Skin of body (tissue), 1 donor: ENCODE measurements at regions not wholly inside any gene's neighbourhood (a gene's known extent, or its start where the extent isn't known, plus 50 kb on each side); places are given as distances from the start of the nearest gene placed in this dataset.
"Not testable (repeated sequence)": the region's sequence is repeated elsewhere in the genome, so short reads cannot be mapped to it uniquely, and the experiment has no call there.

Source experiments
- DNase-seq: peaks from one replicate; lab custom pipeline; 2025; lab: John Stamatoyannopoulos, UW

GRCh38 chr16:86252596-86252995 is 257.7 kb upstream of the FOXF1 start:
- DNase-seq, result no peak

DNA sequence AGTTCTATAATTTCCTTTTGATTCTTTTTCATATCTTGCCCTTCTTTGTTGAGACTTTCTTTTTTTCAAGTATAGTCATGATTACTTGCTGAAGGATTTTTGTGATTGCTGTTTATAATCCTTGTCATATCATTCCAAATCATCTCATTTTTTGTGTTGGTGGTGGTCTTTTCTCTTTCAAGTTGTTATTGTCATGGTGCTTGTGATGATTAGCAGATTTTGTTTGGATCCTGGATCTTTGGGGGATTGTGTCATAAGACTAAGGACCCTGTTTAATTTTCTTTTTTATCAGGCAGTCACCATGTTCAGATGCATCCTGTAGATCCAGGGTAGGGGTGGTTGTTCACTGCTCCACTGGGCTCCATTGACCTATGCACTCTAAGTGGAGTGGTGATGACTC is 254.4 kb upstream of the FOXF1 start:
- no peak for DNase-seq

DNA sequence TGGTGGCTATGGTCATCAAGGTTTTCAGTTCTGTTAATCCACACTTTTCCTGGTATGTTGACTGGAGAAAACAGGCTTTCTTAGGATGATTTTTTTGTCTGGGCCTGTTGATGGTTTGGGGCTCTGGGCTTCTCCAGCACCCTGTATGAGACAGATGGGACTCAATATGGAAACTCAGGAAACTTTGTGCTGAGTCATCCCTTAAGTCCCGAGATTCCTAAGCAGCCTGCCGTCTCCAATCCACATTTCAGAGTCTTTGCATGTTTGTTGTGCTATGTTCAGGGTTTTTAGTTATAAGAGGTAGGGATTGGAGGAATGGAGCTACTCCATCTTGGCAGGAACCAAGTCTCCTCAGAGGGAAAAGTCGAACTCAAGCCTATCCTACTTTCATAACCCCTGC is 253.3 kb upstream of the FOXF1 start:
- DNase-seq, result no peak

GRCh38 chr16:86257546-86257945 is 252.8 kb upstream of the FOXF1 start:
- no peak for DNase-seq

DNA sequence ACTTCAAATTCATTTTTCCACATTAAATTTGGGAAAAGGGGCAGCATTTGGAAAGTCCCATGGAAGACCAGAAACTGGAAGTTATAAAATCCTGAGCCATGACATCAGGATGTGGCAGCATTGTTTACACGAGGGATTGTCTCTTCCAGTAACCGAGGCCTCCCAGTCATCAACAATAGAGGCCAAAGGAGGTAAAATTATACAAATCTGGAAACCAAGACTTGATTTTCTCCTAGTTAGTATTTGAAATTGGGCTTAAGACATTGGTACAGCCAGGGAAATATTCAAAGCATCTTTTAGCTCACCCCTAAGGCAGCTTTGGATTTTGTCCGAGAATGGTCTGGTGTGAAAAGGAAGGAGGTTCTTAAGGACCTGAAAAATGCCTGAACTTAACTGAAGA is 251.6 kb upstream of the FOXF1 start:
- no peak for DNase-seq

DNA sequence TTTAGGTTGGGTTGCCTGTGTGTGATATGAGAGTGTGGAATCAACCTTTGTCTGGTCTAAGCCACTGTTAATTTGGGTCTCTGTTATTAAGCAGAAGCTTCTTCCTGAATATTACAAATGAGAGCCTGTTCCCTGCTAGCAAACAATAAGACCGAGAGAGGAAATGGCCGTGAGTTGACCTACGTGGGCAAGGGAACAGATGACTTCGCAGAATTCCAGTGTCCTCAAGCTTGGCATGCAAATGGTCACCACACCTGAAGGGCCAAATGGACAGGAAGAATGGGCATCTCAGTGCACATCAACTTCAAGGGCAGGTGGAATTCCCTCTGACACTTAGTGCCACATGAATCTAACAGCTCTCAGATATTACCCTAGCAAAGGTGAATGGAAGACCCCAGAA is 250.8 kb upstream of the FOXF1 start:
- no peak for DNase-seq

GRCh38 chr16:86261379-86261778 is 248.9 kb upstream of the FOXF1 start:
- no peak for DNase-seq

- DNase-seq, result not testable (repeated sequence)
Measured at GRCh38 chr16:86267657-86268056, 242.7 kb upstream of the FOXF1 start.

- no peak for DNase-seq
Measured at GRCh38 chr16:86270696-86271095, 239.6 kb upstream of the FOXF1 start.

DNA sequence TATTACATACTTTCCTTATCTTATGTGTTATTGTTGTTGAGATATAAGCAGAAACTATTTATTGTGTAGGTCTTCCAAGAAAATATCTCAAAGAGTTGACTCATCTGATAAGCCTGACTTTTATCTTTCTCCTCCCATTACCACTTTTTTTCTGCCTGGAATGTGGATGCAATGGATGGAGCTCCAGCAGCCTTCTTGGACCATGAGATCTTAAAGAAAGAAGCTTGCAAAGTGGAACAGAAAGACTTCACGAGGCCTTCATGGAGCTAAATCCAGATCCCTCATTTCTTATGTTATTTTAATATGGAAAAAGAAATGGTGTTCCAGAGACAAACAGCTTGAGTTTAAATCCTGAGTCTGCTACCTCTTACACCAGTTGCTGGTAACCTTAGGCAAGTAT is 237.6 kb upstream of the FOXF1 start:
- DNase-seq, result no peak

GRCh38 chr16:86277221-86277620 is 233.1 kb upstream of the FOXF1 start:
- no peak for DNase-seq

GRCh38 chr16:86277859-86278258 is 232.5 kb upstream of the FOXF1 start:
- DNase-seq, result not testable (repeated sequence)

DNA sequence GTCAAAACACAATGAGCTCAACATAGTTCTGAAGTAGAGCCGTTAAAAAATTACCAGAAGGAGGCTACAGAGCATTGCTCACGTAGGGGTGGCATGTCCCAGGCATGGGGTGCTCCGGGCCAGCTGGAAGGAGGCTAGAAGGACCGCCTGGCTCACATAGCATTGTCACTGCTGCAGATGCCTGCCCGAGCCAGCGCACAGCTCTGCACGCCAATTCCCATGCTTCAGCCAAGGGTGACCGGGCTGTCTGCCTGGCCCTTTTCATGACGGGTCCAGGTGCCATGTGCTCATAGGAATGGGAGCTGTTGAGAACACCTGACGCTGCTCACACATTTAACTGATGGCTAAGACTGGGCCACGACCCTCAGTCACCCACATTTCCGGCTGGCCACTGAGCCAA is 228.9 kb upstream of the FOXF1 start:
- DNase-seq, result no peak

- no peak for DNase-seq
Measured at GRCh38 chr16:86283944-86284343, 226.4 kb upstream of the FOXF1 start.

DNA sequence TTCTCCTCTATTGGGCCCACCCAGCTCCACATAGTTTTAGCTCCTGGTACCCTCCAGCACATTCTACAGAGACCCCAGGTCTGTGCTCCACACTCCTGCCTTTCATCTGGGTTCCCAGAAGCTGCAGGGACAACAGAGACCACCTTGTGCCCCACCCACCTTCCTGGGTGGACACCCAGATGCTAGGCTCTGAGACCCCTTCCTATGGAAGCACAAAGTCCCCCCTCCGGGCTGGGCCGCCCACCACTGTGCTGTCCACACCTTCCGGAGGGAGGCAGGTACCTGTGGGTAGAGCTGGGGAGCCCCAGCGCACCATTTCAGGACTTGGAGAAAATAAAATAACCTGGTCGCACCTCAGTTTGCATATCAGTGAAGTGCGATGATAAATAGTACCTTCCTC is 224.9 kb upstream of the FOXF1 start:
- no peak for DNase-seq

DNA sequence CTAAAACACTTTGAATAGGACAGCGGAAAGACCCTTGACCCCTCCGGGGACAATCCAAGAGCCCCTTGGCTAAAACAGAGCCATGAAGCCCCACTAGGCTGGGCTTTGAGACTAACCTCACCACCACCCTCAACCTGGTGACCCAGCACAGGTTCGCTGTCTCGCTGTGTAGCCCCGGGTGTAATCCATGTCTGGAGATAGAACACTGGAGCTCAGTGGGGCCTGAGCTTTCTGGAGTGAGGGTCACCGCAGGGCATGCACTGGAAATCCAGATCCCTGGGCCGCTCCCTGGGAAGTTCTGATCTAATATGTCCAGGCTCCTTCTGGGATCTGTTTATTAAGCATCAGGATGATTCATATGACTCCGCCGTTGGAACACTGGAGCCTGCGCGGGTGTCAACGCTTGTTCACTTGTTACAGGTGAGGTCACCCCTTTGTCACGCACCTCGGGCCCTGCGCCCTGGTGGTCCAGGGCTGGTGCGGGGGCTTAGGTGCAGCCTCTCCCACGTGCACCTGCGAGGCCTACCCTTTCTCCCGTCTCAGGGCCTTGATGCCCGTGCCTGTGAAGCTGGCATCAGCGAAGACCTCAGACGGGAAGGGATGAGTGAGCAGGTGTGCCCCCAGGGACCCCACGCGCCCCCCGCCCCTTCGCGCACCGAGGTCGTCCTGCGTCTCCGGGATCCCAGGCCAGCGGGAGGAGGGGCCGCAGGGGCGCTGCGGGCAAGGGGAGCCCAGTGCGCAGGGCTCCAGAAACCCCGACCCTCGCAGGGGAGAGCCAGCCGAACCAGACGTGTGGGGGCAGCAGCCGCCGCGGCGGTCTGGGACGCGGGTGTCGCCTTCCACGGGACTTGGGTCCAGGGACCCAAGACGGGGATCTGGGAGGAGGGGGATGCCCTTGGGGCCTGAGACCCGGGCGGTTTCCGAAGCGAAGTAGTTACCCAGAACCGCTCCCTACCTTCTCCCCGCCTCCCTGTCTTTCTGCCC is 224.1 kb upstream of the FOXF1 start:
- no peak for DNase-seq

GRCh38 chr16:86286991-86287663 is 223.2 kb upstream of the FOXF1 start:
- no peak for DNase-seq

- no peak for DNase-seq
Measured at GRCh38 chr16:86287664-86288201, 222.6 kb upstream of the FOXF1 start.

- no peak for DNase-seq
Measured at GRCh38 chr16:86288716-86289294, 221.5 kb upstream of the FOXF1 start.

DNA sequence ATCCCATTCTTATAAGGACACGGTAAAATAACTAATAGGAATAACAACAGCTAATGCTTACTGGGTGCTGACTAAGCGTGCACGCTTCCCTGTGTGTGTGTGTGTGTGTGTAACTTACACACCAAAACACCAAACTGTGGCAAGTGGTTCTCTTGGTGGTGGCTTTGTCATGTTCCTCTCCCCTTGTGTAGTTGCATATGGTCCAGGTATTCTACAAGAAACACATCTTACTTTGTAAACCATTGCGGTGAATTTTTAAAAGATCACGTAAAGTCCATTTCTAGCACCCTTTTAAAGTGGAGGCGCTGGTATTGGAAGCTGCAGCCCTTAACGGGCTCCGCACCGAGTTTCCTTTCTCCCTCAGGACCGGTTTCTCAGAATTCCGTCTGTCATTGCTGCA is 221.0 kb upstream of the FOXF1 start:
- no peak for DNase-seq

DNA sequence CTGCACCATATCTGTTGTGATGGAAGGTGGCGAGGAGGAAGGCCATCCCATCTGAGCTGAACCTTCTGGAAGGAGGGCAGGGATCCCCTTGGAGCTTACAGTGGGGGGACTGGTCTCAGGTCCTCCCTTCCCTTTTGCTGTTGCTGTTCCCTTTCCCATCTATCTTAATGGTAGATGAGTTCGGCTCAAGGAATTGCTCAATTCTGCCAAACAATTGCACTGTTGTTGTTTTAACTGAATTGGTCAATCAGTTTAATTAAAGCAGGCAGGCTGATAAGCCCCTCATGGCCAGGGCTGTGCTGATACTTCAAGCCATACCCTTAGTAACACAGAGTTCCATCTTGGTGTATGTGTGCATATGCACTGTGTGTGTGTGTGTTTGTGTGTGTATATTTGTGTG is 220.4 kb upstream of the FOXF1 start:
- DNase-seq, result no peak

DNA sequence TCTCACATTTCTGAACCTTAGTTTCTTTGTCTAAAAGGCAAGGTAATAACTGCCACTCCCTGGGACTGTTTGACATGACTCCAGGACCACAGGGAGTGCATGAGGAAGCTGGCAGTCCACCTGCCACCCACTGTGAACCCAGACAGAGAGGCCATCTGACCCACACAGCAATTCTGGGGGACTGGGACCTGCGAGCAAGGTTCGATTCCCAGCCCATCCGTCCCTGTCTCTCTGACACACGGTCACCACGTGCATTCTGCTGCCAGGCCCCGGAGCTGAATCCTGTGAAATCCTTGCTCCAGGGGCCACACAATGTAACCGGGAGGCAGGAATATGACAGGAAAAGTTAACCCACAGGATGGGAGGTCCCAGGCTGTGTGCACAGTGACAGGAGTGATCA is 218.8 kb upstream of the FOXF1 start:
- DNase-seq, result no peak
